ENCODE measurements at regions not wholly inside any gene's neighbourhood (a gene's known extent, or its start where the extent isn't known, plus 50 kb on each side); places are given as distances from the start of the nearest gene placed in this dataset.

DNA sequence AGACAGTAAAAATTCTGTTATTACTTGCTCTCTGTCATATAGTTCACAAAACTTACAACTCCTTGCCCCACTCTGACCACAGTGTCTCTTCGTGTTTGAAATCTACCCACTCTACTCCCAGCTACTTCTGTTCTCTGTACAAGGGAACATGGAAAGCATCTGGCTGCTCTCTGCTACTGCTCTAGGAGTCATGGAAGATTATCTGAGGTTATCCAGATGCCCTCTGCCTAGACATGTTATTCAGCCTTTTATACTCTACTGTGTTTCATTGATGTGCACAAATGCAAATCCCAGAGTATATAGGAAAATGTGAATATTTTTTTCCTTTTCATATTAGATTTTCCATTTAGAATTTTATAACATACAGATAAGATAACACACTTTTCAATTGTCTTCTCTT, 1525.6 kb downstream of the MAT2B start:
- TF ChIP-seq CTCF (conservative IDR thresholded peaks at IDR 0.05; ENCODE audit: low read length) (no peak), EZH2phosphoT487 (IDR thresholded peaks at IDR 0.05; ENCODE audit: borderline replicate concordance, low read depth, low read length) (no peak)
